ENCODE measurements at regions not wholly inside any gene's neighbourhood (a gene's known extent, or its start where the extent isn't known, plus 50 kb on each side); places are given as distances from the start of the nearest gene placed in this dataset.

GRCh38 chr6:11324453-11325015, 92.1 kb upstream of the NEDD9 start (continued):
- TF ChIP-seq PHF21A (CRISPR knock-in tag; IDR thresholded peaks at IDR 0.05) (peak; percentile 43; the same call in 1 of the 2 replicates), ZNF652 (CRISPR knock-in tag; IDR thresholded peaks at IDR 0.05; ENCODE audit: borderline replicate concordance, low read depth) (no peak), LBX2 (CRISPR knock-in tag; IDR thresholded peaks at IDR 0.05; ENCODE audit: borderline replicate concordance) (no peak), ZNF337 (CRISPR knock-in tag; IDR thresholded peaks at IDR 0.05; ENCODE audit: borderline replicate concordance, low read depth) (no peak), DBP (CRISPR knock-in tag; IDR thresholded peaks at IDR 0.05; ENCODE audit: not compliant biosample characterization) (no peak), TCF12 (IDR thresholded peaks at IDR 0.05) (no peak), TCF12 (CRISPR knock-in tag; IDR thresholded peaks at IDR 0.05) (no peak), SALL2 (CRISPR knock-in tag; IDR thresholded peaks at IDR 0.05) (0 out of 2 replicates have a peak, but pooled peaks have one; percentile 20), NFE2L1 (CRISPR knock-in tag; IDR thresholded peaks at IDR 0.05; ENCODE audit: borderline replicate concordance) (no peak), ZNF691 (CRISPR knock-in tag; IDR thresholded peaks at IDR 0.05; ENCODE audit: borderline replicate concordance, low read depth) (no peak), PHF5A (CRISPR knock-in tag; IDR thresholded peaks at IDR 0.05; ENCODE audit: low read depth, unreplicated experiment) (no peak), ZFY (CRISPR knock-in tag; IDR thresholded peaks at IDR 0.05) (no peak), HDAC1 (CRISPR knock-in tag; IDR thresholded peaks at IDR 0.05) (peak; percentile 8; the same call in 1 of the 2 replicates), LRRFIP1 (CRISPR knock-in tag; conservative IDR thresholded peaks at IDR 0.05) (no peak), LCORL (IDR thresholded peaks at IDR 0.05) (no peak), LCORL (CRISPR knock-in tag; IDR thresholded peaks at IDR 0.05) (no peak)
- TF ChIP-seq, protein P1, sequence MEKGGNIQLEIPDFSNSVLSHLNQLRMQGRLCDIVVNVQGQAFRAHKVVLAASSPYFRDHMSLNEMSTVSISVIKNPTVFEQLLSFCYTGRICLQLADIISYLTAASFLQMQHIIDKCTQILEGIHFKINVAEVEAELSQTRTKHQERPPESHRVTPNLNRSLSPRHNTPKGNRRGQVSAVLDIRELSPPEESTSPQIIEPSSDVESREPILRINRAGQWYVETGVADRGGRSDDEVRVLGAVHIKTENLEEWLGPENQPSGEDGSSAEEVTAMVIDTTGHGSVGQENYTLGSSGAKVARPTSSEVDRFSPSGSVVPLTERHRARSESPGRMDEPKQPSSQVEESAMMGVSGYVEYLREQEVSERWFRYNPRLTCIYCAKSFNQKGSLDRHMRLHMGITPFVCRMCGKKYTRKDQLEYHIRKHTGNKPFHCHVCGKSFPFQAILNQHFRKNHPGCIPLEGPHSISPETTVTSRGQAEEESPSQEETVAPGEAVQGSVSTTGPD (CRISPR knock-in tag; IDR thresholded peaks at IDR 0.05): 0 out of 2 replicates have a peak, but pooled peaks have one; percentile 3
- TF ChIP-seq, protein P2, sequence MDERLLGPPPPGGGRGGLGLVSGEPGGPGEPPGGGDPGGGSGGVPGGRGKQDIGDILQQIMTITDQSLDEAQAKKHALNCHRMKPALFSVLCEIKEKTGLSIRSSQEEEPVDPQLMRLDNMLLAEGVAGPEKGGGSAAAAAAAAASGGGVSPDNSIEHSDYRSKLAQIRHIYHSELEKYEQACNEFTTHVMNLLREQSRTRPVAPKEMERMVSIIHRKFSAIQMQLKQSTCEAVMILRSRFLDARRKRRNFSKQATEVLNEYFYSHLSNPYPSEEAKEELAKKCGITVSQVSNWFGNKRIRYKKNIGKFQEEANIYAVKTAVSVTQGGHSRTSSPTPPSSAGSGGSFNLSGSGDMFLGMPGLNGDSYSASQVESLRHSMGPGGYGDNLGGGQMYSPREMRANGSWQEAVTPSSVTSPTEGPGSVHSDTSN (CRISPR knock-in tag; IDR thresholded peaks at IDR 0.05): 0 out of 2 replicates have a peak, but pooled peaks have one; percentile 2
- TF ChIP-seq, protein P3, sequence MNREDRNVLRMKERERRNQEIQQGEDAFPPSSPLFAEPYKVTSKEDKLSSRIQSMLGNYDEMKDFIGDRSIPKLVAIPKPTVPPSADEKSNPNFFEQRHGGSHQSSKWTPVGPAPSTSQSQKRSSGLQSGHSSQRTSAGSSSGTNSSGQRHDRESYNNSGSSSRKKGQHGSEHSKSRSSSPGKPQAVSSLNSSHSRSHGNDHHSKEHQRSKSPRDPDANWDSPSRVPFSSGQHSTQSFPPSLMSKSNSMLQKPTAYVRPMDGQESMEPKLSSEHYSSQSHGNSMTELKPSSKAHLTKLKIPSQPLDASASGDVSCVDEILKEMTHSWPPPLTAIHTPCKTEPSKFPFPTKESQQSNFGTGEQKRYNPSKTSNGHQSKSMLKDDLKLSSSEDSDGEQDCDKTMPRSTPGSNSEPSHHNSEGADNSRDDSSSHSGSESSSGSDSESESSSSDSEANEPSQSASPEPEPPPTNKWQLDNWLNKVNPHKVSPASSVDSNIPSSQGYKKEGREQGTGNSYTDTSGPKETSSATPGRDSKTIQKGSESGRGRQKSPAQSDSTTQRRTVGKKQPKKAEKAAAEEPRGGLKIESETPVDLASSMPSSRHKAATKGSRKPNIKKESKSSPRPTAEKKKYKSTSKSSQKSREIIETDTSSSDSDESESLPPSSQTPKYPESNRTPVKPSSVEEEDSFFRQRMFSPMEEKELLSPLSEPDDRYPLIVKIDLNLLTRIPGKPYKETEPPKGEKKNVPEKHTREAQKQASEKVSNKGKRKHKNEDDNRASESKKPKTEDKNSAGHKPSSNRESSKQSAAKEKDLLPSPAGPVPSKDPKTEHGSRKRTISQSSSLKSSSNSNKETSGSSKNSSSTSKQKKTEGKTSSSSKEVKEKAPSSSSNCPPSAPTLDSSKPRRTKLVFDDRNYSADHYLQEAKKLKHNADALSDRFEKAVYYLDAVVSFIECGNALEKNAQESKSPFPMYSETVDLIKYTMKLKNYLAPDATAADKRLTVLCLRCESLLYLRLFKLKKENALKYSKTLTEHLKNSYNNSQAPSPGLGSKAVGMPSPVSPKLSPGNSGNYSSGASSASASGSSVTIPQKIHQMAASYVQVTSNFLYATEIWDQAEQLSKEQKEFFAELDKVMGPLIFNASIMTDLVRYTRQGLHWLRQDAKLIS (CRISPR knock-in tag; IDR thresholded peaks at IDR 0.05): no peak

All from HepG2 (cell line).